ENCODE measurements at regions not wholly inside any gene's neighbourhood (a gene's known extent, or its start where the extent isn't known, plus 50 kb on each side); places are given as distances from the start of the nearest gene placed in this dataset.

DNA sequence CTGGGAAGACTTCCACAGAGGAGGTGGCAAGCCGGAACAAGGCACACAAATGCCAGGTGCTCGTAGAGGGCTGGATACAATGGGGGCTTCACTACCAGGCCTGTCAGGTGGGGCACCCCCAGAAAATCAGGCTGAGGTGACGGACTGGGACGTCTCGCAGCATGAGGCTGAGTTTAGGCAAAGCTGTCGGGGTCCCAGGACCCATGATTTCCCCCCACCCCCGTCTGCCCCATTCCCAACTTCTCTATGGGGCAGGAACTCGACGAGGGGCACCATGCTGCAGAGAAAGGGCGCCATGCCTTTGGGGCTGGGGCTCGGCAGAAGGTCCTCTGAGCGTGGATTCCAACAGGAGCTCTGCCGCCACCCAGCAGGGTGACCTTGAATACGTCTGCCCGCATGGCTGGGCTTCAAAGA is 65.7 kb upstream of the HES1 start:
- H3K9me3 ChIP-seq: no peaks in the 10 kb centered on the region
- TF ChIP-seq, protein P1, sequence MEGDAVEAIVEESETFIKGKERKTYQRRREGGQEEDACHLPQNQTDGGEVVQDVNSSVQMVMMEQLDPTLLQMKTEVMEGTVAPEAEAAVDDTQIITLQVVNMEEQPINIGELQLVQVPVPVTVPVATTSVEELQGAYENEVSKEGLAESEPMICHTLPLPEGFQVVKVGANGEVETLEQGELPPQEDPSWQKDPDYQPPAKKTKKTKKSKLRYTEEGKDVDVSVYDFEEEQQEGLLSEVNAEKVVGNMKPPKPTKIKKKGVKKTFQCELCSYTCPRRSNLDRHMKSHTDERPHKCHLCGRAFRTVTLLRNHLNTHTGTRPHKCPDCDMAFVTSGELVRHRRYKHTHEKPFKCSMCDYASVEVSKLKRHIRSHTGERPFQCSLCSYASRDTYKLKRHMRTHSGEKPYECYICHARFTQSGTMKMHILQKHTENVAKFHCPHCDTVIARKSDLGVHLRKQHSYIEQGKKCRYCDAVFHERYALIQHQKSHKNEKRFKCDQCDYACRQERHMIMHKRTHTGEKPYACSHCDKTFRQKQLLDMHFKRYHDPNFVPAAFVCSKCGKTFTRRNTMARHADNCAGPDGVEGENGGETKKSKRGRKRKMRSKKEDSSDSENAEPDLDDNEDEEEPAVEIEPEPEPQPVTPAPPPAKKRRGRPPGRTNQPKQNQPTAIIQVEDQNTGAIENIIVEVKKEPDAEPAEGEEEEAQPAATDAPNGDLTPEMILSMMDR (IDR thresholded peaks at IDR 0.05): no peak
- no peak for TF ChIP-seq POLR2A (IDR thresholded peaks at IDR 0.05)
- TF ChIP-seq EP300 (IDR thresholded peaks at IDR 0.05): no peak
- TF ChIP-seq POLR2AphosphoS5 (IDR thresholded peaks at IDR 0.05): no peak
- no peaks in the 10 kb centered on the region for H3K27me3 ChIP-seq
- peak overlapping the region; percentile 88 for H3K27ac ChIP-seq
- DNase-seq (ENCODE audit: low spot score in 2 of 2): peak in 1 of 2 donors; percentile 68
- peaks cover 25% of the 10 kb centered on the region for H3K4me1 ChIP-seq
- peak overlapping the region; percentile 55 for H3K4me3 ChIP-seq
- 96% methylated on average over 6 of the region's 15 CpGs for WGBS
- H3K36me3 ChIP-seq: no peaks in the 10 kb centered on the region

DNA sequence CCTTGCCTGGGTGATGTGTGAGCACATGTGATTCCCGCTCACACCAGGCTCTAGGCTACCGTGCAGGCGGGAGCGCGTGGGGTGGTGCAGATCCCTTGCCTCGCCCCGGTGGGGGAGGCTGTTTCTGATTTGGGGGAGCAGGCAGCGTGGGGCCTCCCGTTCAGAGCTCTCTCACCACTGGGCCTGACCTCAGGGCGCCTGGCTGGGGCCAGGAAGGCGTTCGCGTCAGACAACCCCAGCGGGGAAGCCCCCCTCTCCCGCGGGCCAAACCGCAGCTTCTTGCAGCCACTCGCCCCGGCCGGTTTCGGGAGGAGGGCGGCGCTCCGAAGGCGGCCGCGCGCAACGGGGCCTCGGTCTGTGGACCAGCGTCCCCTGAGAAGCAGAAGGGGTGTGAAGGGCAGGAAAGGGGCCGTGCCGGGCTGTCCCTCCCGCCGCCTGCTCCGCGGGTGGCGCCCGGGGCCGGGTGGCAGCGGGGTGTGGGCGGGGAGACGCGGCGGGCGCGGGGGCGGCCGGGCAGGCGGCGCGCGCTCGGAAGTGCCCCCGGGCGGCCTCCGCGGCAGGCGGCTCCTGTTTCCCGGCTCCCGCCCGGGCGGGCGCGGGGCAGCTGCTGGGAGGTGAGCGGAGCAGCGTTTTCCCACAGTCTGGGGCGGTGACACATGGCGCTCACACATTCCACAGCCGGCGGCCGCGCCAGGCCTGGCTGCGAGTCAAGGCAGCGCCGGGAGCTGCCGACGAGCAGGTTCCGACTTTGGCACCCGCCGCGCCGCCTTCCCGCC is 65.1 kb upstream of the HES1 start:
- no peaks in the 10 kb centered on the region for H3K9me3 ChIP-seq
- peak overlapping the region; percentile 88 for H3K27ac ChIP-seq
- no peak for TF ChIP-seq EP300 (IDR thresholded peaks at IDR 0.05)
- TF ChIP-seq, protein P1 (IDR thresholded peaks at IDR 0.05): no peak
- TF ChIP-seq POLR2A (IDR thresholded peaks at IDR 0.05): no peak
- peak in 2 of 3 donors; percentile 52 to 83 for TF ChIP-seq POLR2AphosphoS5 (IDR thresholded peaks at IDR 0.05)
- H3K4me1 ChIP-seq: peaks cover 25% of the 10 kb centered on the region
- H3K27me3 ChIP-seq: no peaks in the 10 kb centered on the region
- DNase-seq (ENCODE audit: low spot score in 2 of 2): peak; percentile 89 to 90
- H3K4me3 ChIP-seq: peak overlapping the region; percentile 55
- 0% methylated on average over 62 of the region's 84 CpGs for whole genome bisulfite sequencing
- H3K36me3 ChIP-seq: no peaks in the 10 kb centered on the region

DNA sequence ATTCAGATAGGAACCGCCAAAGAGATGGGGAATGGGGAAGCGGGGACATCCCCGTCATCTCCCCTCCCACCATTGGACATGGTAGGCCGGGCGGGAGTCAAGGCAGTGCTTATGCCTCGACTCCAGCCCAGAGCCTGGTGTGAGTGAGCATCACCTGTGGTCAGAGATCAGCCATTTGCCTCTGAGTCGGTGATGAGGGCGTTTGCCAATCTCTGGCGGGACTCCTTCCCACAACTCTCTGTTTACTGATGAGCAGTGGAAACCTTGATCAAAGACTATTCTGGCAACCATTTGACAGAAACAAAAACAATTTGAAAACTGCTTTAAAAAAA is 63.9 kb upstream of the HES1 start:
- H3K9me3 ChIP-seq: no peaks in the 10 kb centered on the region
- no peak overlapping the region for H3K4me3 ChIP-seq
- H3K36me3 ChIP-seq: no peaks in the 10 kb centered on the region
- peaks cover 25% of the 10 kb centered on the region for H3K4me1 ChIP-seq
- DNase-seq (ENCODE audit: low spot score in 2 of 2): peak in 1 of 2 donors; percentile 59
- no peaks in the 10 kb centered on the region for H3K27me3 ChIP-seq
- H3K27ac ChIP-seq: no peak overlapping the region
- TF ChIP-seq EP300 (IDR thresholded peaks at IDR 0.05) (no peak), POLR2AphosphoS5 (IDR thresholded peaks at IDR 0.05) (no peak), POLR2A (IDR thresholded peaks at IDR 0.05) (no peak)
- TF ChIP-seq, protein P1 (IDR thresholded peaks at IDR 0.05): no peak
- 61% methylated on average over 9 of the region's 9 CpGs for WGBS

DNA sequence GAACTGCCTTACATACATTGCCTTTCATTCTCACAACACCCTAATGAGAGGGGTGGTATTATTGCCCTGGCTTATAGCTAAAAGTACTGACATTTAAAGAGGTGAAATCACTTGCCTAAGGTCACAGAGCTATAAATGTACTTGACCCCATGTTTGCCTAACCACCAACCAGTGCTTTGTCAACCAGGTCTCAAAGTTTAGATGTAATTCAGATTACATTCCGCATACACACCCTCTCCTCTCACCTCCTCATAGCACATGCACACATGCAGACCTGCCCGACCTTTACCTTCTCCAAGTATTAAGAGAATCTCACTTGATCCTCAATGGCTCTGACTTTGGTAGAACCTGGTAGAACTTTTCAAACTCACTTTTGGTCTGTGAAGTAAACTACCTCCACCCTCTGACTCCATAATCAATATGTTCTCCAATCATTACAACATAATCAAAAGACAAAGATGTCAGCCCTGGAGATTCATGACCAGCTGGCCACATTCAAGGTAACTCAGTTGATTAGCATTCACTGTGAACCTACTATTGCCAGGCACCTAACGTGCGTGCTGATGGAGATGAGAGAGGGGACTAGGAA is 63.2 kb upstream of the HES1 start:
- H3K9me3 ChIP-seq: no peaks in the 10 kb centered on the region
- 96% methylated on average over 4 of the region's 4 CpGs for WGBS
- no peaks in the 10 kb centered on the region for H3K27me3 ChIP-seq
- H3K27ac ChIP-seq: no peak overlapping the region
- no peak overlapping the region for H3K4me3 ChIP-seq
- no peaks in the 10 kb centered on the region for H3K36me3 ChIP-seq
- peaks cover 25% of the 10 kb centered on the region for H3K4me1 ChIP-seq
- DNase-seq (ENCODE audit: low spot score in 2 of 2): no peak
- no peak for TF ChIP-seq POLR2A (IDR thresholded peaks at IDR 0.05)
- TF ChIP-seq EP300 (IDR thresholded peaks at IDR 0.05): no peak
- TF ChIP-seq, protein P1 (IDR thresholded peaks at IDR 0.05): no peak
- TF ChIP-seq POLR2AphosphoS5 (IDR thresholded peaks at IDR 0.05): no peak

DNA sequence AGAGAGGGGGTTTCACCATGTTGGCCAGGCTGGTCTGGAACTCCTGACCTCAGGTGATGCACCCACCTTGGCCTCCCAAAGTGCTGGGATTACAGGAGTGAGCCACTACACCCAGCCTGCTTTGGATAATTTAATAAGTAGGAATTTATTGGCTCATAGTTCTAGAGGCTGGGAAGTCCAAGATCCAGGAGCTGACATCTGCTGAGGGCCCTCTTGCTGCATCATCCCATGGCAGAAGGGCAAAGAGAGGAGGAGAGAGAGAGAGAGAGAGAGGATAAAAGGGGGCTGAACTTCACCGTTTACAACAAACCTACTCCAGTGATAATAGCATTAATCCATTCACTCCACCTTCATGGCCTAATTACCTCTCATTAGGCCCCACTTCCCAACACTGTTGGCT is 62.0 kb upstream of the HES1 start:
- DNase-seq (ENCODE audit: low spot score in 2 of 2): no peak
- Histone ChIP-seq H3K9me3 (no peaks in the 10 kb centered on the region), H3K27me3 (no peaks in the 10 kb centered on the region), H3K4me1 (peaks cover 25% of the 10 kb centered on the region), H3K27ac (no peak overlapping the region), H3K4me3 (no peak overlapping the region), H3K36me3 (no peaks in the 10 kb centered on the region)
- TF ChIP-seq POLR2AphosphoS5 (IDR thresholded peaks at IDR 0.05) (no peak), POLR2A (IDR thresholded peaks at IDR 0.05) (no peak), EP300 (IDR thresholded peaks at IDR 0.05) (no peak)
- TF ChIP-seq, protein P1 (IDR thresholded peaks at IDR 0.05): no peak
- WGBS: 100% methylated on average over 1 of the region's 1 CpG

Data from suprapubic skin (tissue), 4 donors.